HCT116 (cell line): ENCODE measurements at regions not wholly inside any gene's neighbourhood (a gene's known extent, or its start where the extent isn't known, plus 50 kb on each side); places are given as distances from the start of the nearest gene placed in this dataset.

Experiments used
- ATAC-seq: fragments of 200-7000 bp; cut with Tn5 transposase; 2 replicates; pipeline ENCODE4 v1.9.1; 2020; ENCODE audit warnings: mild to moderate bottlenecking, moderate library complexity
- BruUV-seq: library from RNA; stranded (reverse); fragments of 400-500 nt; replicated peaks from 2 replicates; lab custom pipeline; 2021; lab: Mats Ljungman, UMichigan
- CTCF ChIA-PET: fragments of 300-600 bp; sonication (Branson Sonifier 250); formaldehyde crosslinking; loops from one replicate; lab custom pipeline; 2021; ENCODE audit warnings: antibody characterized with exemption; lab: Charles Lee
- POLR2A ChIA-PET: fragments of 300-600, 350-600 bp; sonication (Branson Sonifier 250); formaldehyde crosslinking; loops from one replicate; lab custom pipeline; 2021; ENCODE audit warnings: antibody characterized with exemption; lab: Charles Lee
- RAD21 ChIA-PET, 2 experiments: fragments of 300-600 bp; sonication (Branson Sonifier 250); formaldehyde crosslinking; loops; one replicate each; lab custom pipeline; 2023; ENCODE audit warnings: low total read pairs in 2 of 2; ENCODE audit not compliant: uncharacterized antibody in 2 of 2, unreplicated experiment in 2 of 2, low non-redundant PET in 1 of 2; lab: Charles Lee
- DNase-seq: peaks from one replicate; pipeline ENCODE4 v3.0.0-alpha.2; 2010; ENCODE audit warnings: low read depth, low spot score
- H2AFZ ChIP-seq: fragments of 200-600 bp; shearing (Covaris generic), sonication (generic); 2 replicates; pipeline ENCODE4 v1.6.1; 2017; ENCODE audit warnings: low read depth, mixed run types, mixed read lengths, antibody characterized with exemption, low read length; ENCODE audit not compliant: poor library complexity, severe bottlenecking
- H3K27ac ChIP-seq: 2 replicates; pipeline ENCODE4 v1.5.1; 2012; ENCODE audit warnings: low read depth, low read length
- H3K27me3 ChIP-seq: fragments of 200-600 bp; sonication (generic); 2 replicates; pipeline ENCODE4 v1.6.1; 2016; ENCODE audit warnings: mixed run types, low read length, mixed read lengths; ENCODE audit not compliant: insufficient read depth
- H3K36me3 ChIP-seq, 2 experiments: fragments of 200-500 bp in 1 of 2; fragments of 200-600 bp in 1 of 2; sonication (Bioruptor generic) in 1 of 2; sonication (generic) in 1 of 2; 2 replicates each; pipeline versions ENCODE4 v1.5.1 to v1.6.1; 2014 to 2016; ENCODE audit warnings: low read length in 2 of 2, inconsistent platforms in 1 of 2, mixed read lengths in 1 of 2, mixed run types in 1 of 2; ENCODE audit not compliant: insufficient read depth in 2 of 2, control insufficient read depth in 1 of 2
- H3K4me1 ChIP-seq, 2 experiments: fragments of 200-600 bp in 1 of 2; sonication (generic) in 1 of 2; 2 replicates each; pipeline versions ENCODE4 v1.5.1 to v1.6.1; 2012 to 2017; ENCODE audit warnings: low read length in 2 of 2, inconsistent platforms in 1 of 2, mild to moderate bottlenecking in 1 of 2, mixed read lengths in 1 of 2, mixed run types in 1 of 2, moderate library complexity in 1 of 2; ENCODE audit not compliant: insufficient read depth in 2 of 2, control insufficient read depth in 1 of 2
- H3K4me2 ChIP-seq: fragments of 200-600 bp; sonication (generic); 2 replicates; pipeline ENCODE4 v1.6.1; 2017; ENCODE audit warnings: mixed run types, low read length, mixed read lengths
- H3K4me3 ChIP-seq, 2 experiments: fragments of 200-600 bp in 1 of 2; sonication (generic) in 1 of 2; replicated peaks in 1 of 2; 2 replicates each; pipeline ENCODE4 v1.5.1; 2011 to 2016; ENCODE audit warnings: low read length in 2 of 2, control low read depth in 1 of 2, low read depth in 1 of 2, mild to moderate bottlenecking in 1 of 2, mixed read lengths in 1 of 2, mixed run types in 1 of 2
- H3K79me2 ChIP-seq: fragments of 200-600 bp; sonication (generic); 2 replicates; pipeline ENCODE4 v1.6.1; 2017; ENCODE audit warnings: mild to moderate bottlenecking, mixed run types, low read length, moderate library complexity, mixed read lengths; ENCODE audit not compliant: insufficient read depth
- H3K9ac ChIP-seq: fragments of 200-600 bp; sonication (generic); 2 replicates; pipeline ENCODE4 v1.6.1; 2016; ENCODE audit warnings: low read length, mixed read lengths
- H3K9me2 ChIP-seq: fragments of 200-600 bp; sonication (generic), shearing (Covaris generic); 2 replicates; pipeline ENCODE4 v1.6.1; 2017; ENCODE audit warnings: mixed run types, mild to moderate bottlenecking, moderate library complexity; ENCODE audit not compliant: insufficient read depth
- H3K9me3 ChIP-seq, 2 experiments: fragments of 200-500 bp in 1 of 2; fragments of 200-600 bp in 1 of 2; sonication (Bioruptor generic) in 1 of 2; sonication (generic) in 1 of 2; 2 replicates each; pipeline ENCODE4 v1.6.1; 2014 to 2017; ENCODE audit warnings: low read length in 2 of 2, mixed read lengths in 2 of 2, inconsistent platforms in 1 of 2, low read depth in 1 of 2, mild to moderate bottlenecking in 1 of 2, mixed run types in 1 of 2, moderate library complexity in 1 of 2; ENCODE audit not compliant: control insufficient read depth in 1 of 2, insufficient read depth in 1 of 2
- H4K20me1 ChIP-seq: fragments of 200-600 bp; sonication (generic), shearing (Covaris generic); 2 replicates; pipeline ENCODE4 v1.6.1; 2017; ENCODE audit warnings: mixed run types, mild to moderate bottlenecking, moderate library complexity; ENCODE audit not compliant: insufficient read depth
- CBX3 ChIP-seq: IDR thresholded peaks from 2 replicates; pipeline ENCODE4 v1.6.1; 2012; ENCODE audit warnings: low read depth
- CEBPB ChIP-seq: IDR thresholded peaks from 2 replicates; pipeline ENCODE4 v1.6.1; 2012; ENCODE audit warnings: low read depth
- EGR1 ChIP-seq: IDR thresholded peaks from 2 replicates; pipeline ENCODE4 v1.6.1; 2012; ENCODE audit warnings: low read depth
- FOSL1 ChIP-seq: IDR thresholded peaks from 2 replicates; pipeline ENCODE4 v1.6.1; 2012; ENCODE audit warnings: low read depth
- RAD21 ChIP-seq: IDR thresholded peaks from 2 replicates; pipeline ENCODE4 v1.6.1; 2012; ENCODE audit warnings: low read depth, mild to moderate bottlenecking
- REST ChIP-seq: IDR thresholded peaks from 2 replicates; pipeline ENCODE4 v1.6.1; 2012; ENCODE audit warnings: low read depth
- SIN3A ChIP-seq: IDR thresholded peaks from 2 replicates; pipeline ENCODE4 v1.6.1; 2012; ENCODE audit warnings: low read depth
- SRF ChIP-seq: IDR thresholded peaks from 2 replicates; pipeline ENCODE4 v1.6.1; 2012; ENCODE audit warnings: low read depth
- TCF7L2 ChIP-seq: IDR thresholded peaks from 2 replicates; pipeline ENCODE4 v1.7.0; 2011; ENCODE audit warnings: borderline replicate concordance, inconsistent platforms; ENCODE audit not compliant: insufficient read depth, insufficient read length; ENCODE audit errors: extremely low read depth
- YY1 ChIP-seq: IDR thresholded peaks from 2 replicates; pipeline ENCODE4 v1.6.1; 2011; ENCODE audit warnings: low read length, low read depth, moderate library complexity, mild to moderate bottlenecking; ENCODE audit not compliant: insufficient replicate concordance; ENCODE audit errors: extremely low read depth
- intact Hi-C: fragments of 100-400 bp; cut with micrococcal nuclease; formaldehyde crosslinking; loops from 2 replicates; pipeline ENCODE4 v1.10.0; 2022

GRCh38 chr11:79546351-79546750 lies 105.5 kb upstream of the TENM4 start:
- Histone ChIP-seq H3K79me2 (no peaks in the 10 kb centered on the region), H3K9ac (no peak overlapping the region), H3K27me3 (no peaks in the 10 kb centered on the region), H3K4me1 (no peaks in the 10 kb centered on the region), H3K36me3 (no peaks in the 10 kb centered on the region), H2AFZ (no peak overlapping the region), H3K27ac (no peak overlapping the region), H4K20me1 (no peaks in the 10 kb centered on the region), H3K9me2 (no peaks in the 10 kb centered on the region), H3K9me3 (no peaks in the 10 kb centered on the region; a peak in 1 of 4 replicates), H3K4me2 (no peak overlapping the region), H3K4me3 (no peak overlapping the region)
- RAD21 ChIA-PET, result no interaction called here
- BruUV-seq, result no TSS peak
- POLR2A ChIA-PET, result no interaction called here
- ATAC-seq, result no peak
- intact Hi-C loops, result no loop called here
- TF ChIP-seq YY1 (no peak), EGR1 (no peak), CBX3 (no peak), RAD21 (no peak), SRF (no peak), TCF7L2 (no peak), SIN3A (no peak), CEBPB (no peak), FOSL1 (no peak), REST (no peak)
- CTCF ChIA-PET, result no interaction called here
- no peak for DNase-seq
